Karpas-422 (cell line): ENCODE measurements at regions not wholly inside any gene's neighbourhood (a gene's known extent, or its start where the extent isn't known, plus 50 kb on each side); places are given as distances from the start of the nearest gene placed in this dataset.

Experiments
- DNase-seq: peaks from one replicate; pipeline ENCODE4 v3.0.0-alpha.2; 2015
- H2AFZ ChIP-seq: fragments of 200-600 bp; sonication (generic); 2 replicates; pipeline ENCODE4 v1.6.1; 2014; ENCODE audit warnings: antibody characterized with exemption, low read length, mixed read lengths
- H3K27ac ChIP-seq: fragments of 200-600 bp; sonication (generic); 2 replicates; pipeline ENCODE4 v1.5.1; 2014; ENCODE audit warnings: mild to moderate bottlenecking, low read length, moderate library complexity
- H3K27me3 ChIP-seq: fragments of 200-600 bp; sonication (generic); 2 replicates; pipeline ENCODE4 v1.6.1; 2014; ENCODE audit warnings: low read length, mixed read lengths
- H3K36me3 ChIP-seq: fragments of 200-600 bp; sonication (generic); 2 replicates; pipeline ENCODE4 v1.6.1; 2014; ENCODE audit warnings: low read length, mixed read lengths; ENCODE audit not compliant: insufficient read depth
- H3K4me1 ChIP-seq: fragments of 200-600 bp; sonication (generic); 2 replicates; pipeline ENCODE4 v1.6.1; 2014; ENCODE audit warnings: mild to moderate bottlenecking, low read length, mixed read lengths
- H3K4me2 ChIP-seq: fragments of 200-600 bp; sonication (generic); 2 replicates; pipeline ENCODE4 v1.6.1; 2014; ENCODE audit warnings: low read length, low read depth, mild to moderate bottlenecking; ENCODE audit not compliant: poor library complexity, severe bottlenecking
- H3K4me3 ChIP-seq: fragments of 200-600 bp; sonication (generic); 2 replicates; pipeline ENCODE4 v1.5.1; 2014; ENCODE audit warnings: mild to moderate bottlenecking, antibody characterized with exemption, low read length, mixed read lengths
- H3K79me2 ChIP-seq: fragments of 200-600 bp; sonication (generic); 2 replicates; pipeline ENCODE4 v1.6.1; 2014; ENCODE audit warnings: mild to moderate bottlenecking, low read length, mixed read lengths
- H3K9ac ChIP-seq: fragments of 200-600 bp; sonication (generic); 2 replicates; pipeline ENCODE4 v1.6.0; 2014; ENCODE audit warnings: low read length
- H3K9me2 ChIP-seq: fragments of 200-600 bp; sonication (generic), shearing (Covaris generic); replicated peaks from 2 replicates; pipeline ENCODE4 v1.6.0; 2014; ENCODE audit warnings: mild to moderate bottlenecking, low read length, moderate library complexity; ENCODE audit not compliant: insufficient read depth
- H3K9me3 ChIP-seq: fragments of 300-700, 200-600 bp; sonication (generic); 2 replicates; pipeline ENCODE4 v1.6.1; 2014; ENCODE audit warnings: low read length, mixed read lengths
- H4K20me1 ChIP-seq: fragments of 200-600 bp; sonication (generic); 2 replicates; pipeline ENCODE4 v1.6.1; 2014; ENCODE audit warnings: mild to moderate bottlenecking, antibody characterized with exemption, low read length, low read depth; ENCODE audit not compliant: insufficient read depth

GRCh38 chr19:29326849-29327840 lies 114.2 kb upstream of the UQCRFS1 start:
- peaks cover 67% of the 10 kb centered on the region for H3K4me1 ChIP-seq
- H3K27me3 ChIP-seq = no peaks in the 10 kb centered on the region
- H4K20me1 ChIP-seq = no peaks in the 10 kb centered on the region
- H3K27ac ChIP-seq = peak overlapping the region; percentile 93; the same call in 1 of the 2 replicates
- no peak overlapping the region for H3K9ac ChIP-seq
- no peaks in the 10 kb centered on the region for H3K9me2 ChIP-seq
- no peak overlapping the region for H2AFZ ChIP-seq
- no peak for DNase-seq
- no peak overlapping the region for H3K4me2 ChIP-seq
- no peaks in the 10 kb centered on the region for H3K9me3 ChIP-seq
- no peak overlapping the region for H3K4me3 ChIP-seq
- no peaks in the 10 kb centered on the region; the same call in 1 of the 2 replicates for H3K36me3 ChIP-seq
- H3K79me2 ChIP-seq = no peaks in the 10 kb centered on the region

GRCh38 chr19:29328586-29328985 lies 115.6 kb upstream of the UQCRFS1 start:
- Histone ChIP-seq H3K9me3 (no peaks in the 10 kb centered on the region), H3K79me2 (no peaks in the 10 kb centered on the region), H3K9me2 (no peaks in the 10 kb centered on the region), H3K27ac (peak overlapping the region; percentile 58), H3K36me3 (no peaks in the 10 kb centered on the region; the same call in 1 of the 2 replicates), H3K4me2 (peak overlapping the region; percentile 23), H3K4me3 (no peak overlapping the region), H2AFZ (no peak overlapping the region), H3K9ac (no peak overlapping the region), H3K4me1 (peaks cover 53% of the 10 kb centered on the region), H3K27me3 (no peaks in the 10 kb centered on the region), H4K20me1 (no peaks in the 10 kb centered on the region)
- peak; percentile 69 for DNase-seq

- Histone ChIP-seq H3K4me3 (no peak overlapping the region), H3K27me3 (no peaks in the 10 kb centered on the region), H3K4me1 (peaks cover 43% of the 10 kb centered on the region), H4K20me1 (no peaks in the 10 kb centered on the region), H3K27ac (no peak overlapping the region), H3K79me2 (no peaks in the 10 kb centered on the region), H3K9me2 (no peaks in the 10 kb centered on the region), H3K9ac (no peak overlapping the region), H3K4me2 (no peak overlapping the region), H3K36me3 (no peaks in the 10 kb centered on the region; the same call in 1 of the 2 replicates), H2AFZ (no peak overlapping the region), H3K9me3 (no peaks in the 10 kb centered on the region)
- DNase-seq = peak; percentile 90
These were observed 116.6 kb upstream of the UQCRFS1 start for GRCh38 chr19:29329460-29330134.

GRCh38 chr19:29336425-29336824 lies 123.5 kb upstream of the UQCRFS1 start:
- Histone ChIP-seq H3K36me3 (no peaks in the 10 kb centered on the region), H4K20me1 (no peaks in the 10 kb centered on the region), H3K27ac (no peak overlapping the region), H3K4me3 (no peak overlapping the region), H2AFZ (no peak overlapping the region), H3K9ac (no peak overlapping the region), H3K79me2 (no peaks in the 10 kb centered on the region), H3K4me1 (no peaks in the 10 kb centered on the region), H3K9me3 (0 out of 2 replicates have a peak, but pooled peaks cover 2% of the 10 kb centered on the region), H3K4me2 (no peak overlapping the region), H3K27me3 (no peaks in the 10 kb centered on the region), H3K9me2 (no peaks in the 10 kb centered on the region)
- no peak for DNase-seq

- Histone ChIP-seq H3K4me2 (no peak overlapping the region), H3K9ac (no peak overlapping the region), H3K27ac (no peak overlapping the region), H3K9me2 (no peaks in the 10 kb centered on the region), H3K9me3 (peaks cover 7% of the 10 kb centered on the region; the same call in 1 of the 2 replicates), H2AFZ (no peak overlapping the region), H3K4me1 (no peaks in the 10 kb centered on the region), H3K4me3 (no peak overlapping the region), H3K36me3 (no peaks in the 10 kb centered on the region), H3K27me3 (no peaks in the 10 kb centered on the region), H4K20me1 (no peaks in the 10 kb centered on the region), H3K79me2 (no peaks in the 10 kb centered on the region)
- DNase-seq = no peak
These were observed 124.1 kb upstream of the UQCRFS1 start for GRCh38 chr19:29337029-29337428.

- no peaks in the 10 kb centered on the region for H3K27me3 ChIP-seq
- H3K36me3 ChIP-seq = no peaks in the 10 kb centered on the region
- no peak overlapping the region for H3K4me3 ChIP-seq
- no peak overlapping the region for H2AFZ ChIP-seq
- H3K27ac ChIP-seq = no peak overlapping the region
- H3K4me1 ChIP-seq = no peaks in the 10 kb centered on the region
- no peaks in the 10 kb centered on the region for H3K79me2 ChIP-seq
- no peak overlapping the region for H3K9ac ChIP-seq
- H3K9me3 ChIP-seq = peaks cover 7% of the 10 kb centered on the region; the same call in 1 of the 2 replicates
- no peaks in the 10 kb centered on the region for H4K20me1 ChIP-seq
- H3K4me2 ChIP-seq = no peak overlapping the region
- H3K9me2 ChIP-seq = no peaks in the 10 kb centered on the region
- DNase-seq = no peak
These were observed 125.5 kb upstream of the UQCRFS1 start for GRCh38 chr19:29338480-29338879.

- H3K4me3 ChIP-seq = no peak overlapping the region
- no peak overlapping the region for H3K4me2 ChIP-seq
- no peaks in the 10 kb centered on the region for H3K4me1 ChIP-seq
- H3K36me3 ChIP-seq = no peaks in the 10 kb centered on the region; the same call in 1 of the 2 replicates
- H3K9ac ChIP-seq = no peak overlapping the region
- no peaks in the 10 kb centered on the region for H4K20me1 ChIP-seq
- H3K27me3 ChIP-seq = 0 out of 2 replicates have a peak, but pooled peaks cover 2% of the 10 kb centered on the region
- no peak for DNase-seq
- H3K9me2 ChIP-seq = no peaks in the 10 kb centered on the region
- H3K27ac ChIP-seq = no peak overlapping the region
- no peak overlapping the region for H2AFZ ChIP-seq
- no peaks in the 10 kb centered on the region for H3K79me2 ChIP-seq
- peaks cover 20% of the 10 kb centered on the region for H3K9me3 ChIP-seq
These were observed 129.8 kb upstream of the UQCRFS1 start for GRCh38 chr19:29342721-29343120.

GRCh38 chr19:29364224-29364726 lies 151.3 kb upstream of the UQCRFS1 start:
- H3K79me2 ChIP-seq = no peaks in the 10 kb centered on the region
- H3K4me3 ChIP-seq = no peak overlapping the region
- H3K27me3 ChIP-seq = no peaks in the 10 kb centered on the region
- H3K9me2 ChIP-seq = no peaks in the 10 kb centered on the region
- H3K27ac ChIP-seq = no peak overlapping the region
- H2AFZ ChIP-seq = no peak overlapping the region
- H3K9me3 ChIP-seq = no peaks in the 10 kb centered on the region
- no peak overlapping the region for H3K4me2 ChIP-seq
- no peaks in the 10 kb centered on the region for H4K20me1 ChIP-seq
- no peaks in the 10 kb centered on the region for H3K36me3 ChIP-seq
- H3K9ac ChIP-seq = no peak overlapping the region
- H3K4me1 ChIP-seq = peaks cover 2% of the 10 kb centered on the region; the same call in 1 of the 2 replicates
- no peak for DNase-seq
